GM12864 (cell line): ENCODE measurements at regions not wholly inside any gene's neighbourhood (a gene's known extent, or its start where the extent isn't known, plus 50 kb on each side); places are given as distances from the start of the nearest gene placed in this dataset.

Experiments used
- DNase-seq: peaks from one replicate; pipeline ENCODE4 v3.0.0-alpha.2; 2011; ENCODE audit warnings: low read depth
- H3K4me3 ChIP-seq: 2 replicates; pipeline ENCODE4 v1.5.1; 2011; ENCODE audit warnings: mild to moderate bottlenecking, low read depth, low read length, control low read depth
- CTCF ChIP-seq: IDR thresholded peaks from 2 replicates; pipeline ENCODE4 v1.5.1; 2011; ENCODE audit warnings: low read depth, mild to moderate bottlenecking, moderate library complexity, low read length, control low read depth, inconsistent platforms; ENCODE audit errors: missing control alignments

GRCh38 chrX:69051901-69052300 is 113.4 kb downstream of the PJA1 start:
- no peak overlapping the region for H3K4me3 ChIP-seq
- DNase-seq = no peak
- TF ChIP-seq CTCF = no peak

- no peak for TF ChIP-seq CTCF
- H3K4me3 ChIP-seq = no peak overlapping the region
- DNase-seq = no peak
Measured at GRCh38 chrX:69050051-69050765, 115.0 kb downstream of the PJA1 start.

DNA sequence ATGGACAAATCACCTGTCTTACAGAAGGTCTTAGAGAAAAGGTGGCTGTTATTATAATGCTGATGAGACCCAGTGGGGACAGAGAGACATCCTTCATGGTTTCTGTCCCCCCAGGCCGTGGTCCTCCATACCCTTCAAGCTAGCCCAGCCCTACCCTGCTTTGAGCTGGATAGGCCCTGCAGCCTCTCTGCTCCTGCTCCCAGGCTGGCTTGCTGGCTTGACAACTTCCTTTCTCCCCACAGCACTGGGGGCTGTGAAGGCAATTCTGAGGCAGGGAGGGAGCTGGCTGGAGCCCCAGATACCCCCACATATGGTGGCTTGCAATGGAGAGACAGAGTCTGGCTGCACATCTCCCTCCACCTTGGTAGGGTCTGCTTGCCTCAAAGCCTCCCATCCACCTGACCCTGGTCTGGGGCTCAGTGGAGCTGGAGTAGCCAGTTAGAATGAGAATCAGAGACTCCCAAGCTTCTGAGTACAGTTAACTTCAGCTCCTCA is 118.2 kb downstream of the PJA1 start:
- no peak for TF ChIP-seq CTCF
- DNase-seq = no peak
- H3K4me3 ChIP-seq = no peak overlapping the region

- no peak for TF ChIP-seq CTCF
- DNase-seq = no peak
- H3K4me3 ChIP-seq = no peak overlapping the region
Measured at GRCh38 chrX:69045616-69046345, 119.5 kb downstream of the PJA1 start.

DNA sequence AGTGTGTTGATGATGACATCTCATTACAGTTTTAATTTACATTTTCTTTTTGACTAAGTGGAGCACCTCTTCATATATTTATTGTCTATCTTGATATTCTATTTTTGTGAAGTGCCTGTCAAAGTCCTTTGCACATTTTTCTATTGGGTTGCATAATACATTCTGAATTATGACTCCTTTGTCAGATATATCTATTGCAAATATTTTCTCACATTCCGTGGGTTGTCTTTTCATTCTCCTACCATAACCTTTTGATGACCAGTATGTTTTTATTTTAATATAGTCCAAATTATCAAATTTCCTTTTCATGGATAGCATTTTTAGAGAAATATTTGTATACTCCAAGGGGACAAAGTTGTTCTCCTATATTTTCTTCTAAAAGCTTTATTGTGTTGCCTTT is 126.4 kb downstream of the PJA1 start:
- no peak for DNase-seq
- no peak for TF ChIP-seq CTCF
- H3K4me3 ChIP-seq = no peak overlapping the region

DNA sequence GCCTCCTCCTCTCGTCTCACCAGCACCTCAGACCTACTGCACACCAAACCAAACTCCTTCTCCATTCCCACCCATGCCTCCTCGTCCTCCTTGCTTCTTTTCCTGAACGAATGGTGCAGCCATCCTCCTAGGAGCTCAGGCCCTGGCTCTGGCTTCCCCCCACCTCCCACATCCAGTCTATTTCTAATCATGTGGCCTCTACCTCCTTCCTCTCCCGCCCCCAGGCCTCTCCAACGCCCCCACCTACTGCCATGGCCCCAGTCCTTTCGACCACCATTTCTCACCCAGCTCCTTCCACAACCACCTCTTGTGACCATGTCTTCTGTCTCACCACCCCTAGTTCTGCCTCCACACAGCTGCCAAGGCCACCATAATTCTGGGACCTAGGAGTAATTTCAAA is 127.1 kb downstream of the PJA1 start:
- no peak for TF ChIP-seq CTCF
- DNase-seq = no peak
- no peak overlapping the region for H3K4me3 ChIP-seq
